Endothelial cell of umbilical vein (primary cell): ENCODE measurements at regions not wholly inside any gene's neighbourhood (a gene's known extent, or its start where the extent isn't known, plus 50 kb on each side); places are given as distances from the start of the nearest gene placed in this dataset.

ENCODE experiments used
- BruUV-seq: library from RNA; stranded (reverse); fragments of 400-500 nt; replicated peaks from 2 replicates; lab custom pipeline; 2021; lab: Mats Ljungman, UMichigan
- CTCF ChIA-PET: fragments of 300-600, 350-600 bp; sonication (Branson Sonifier 250); formaldehyde crosslinking; loops from one replicate; lab custom pipeline; 2021; ENCODE audit warnings: antibody characterized with exemption, inconsistent platforms; lab: Charles Lee
- POLR2A ChIA-PET: fragments of 300-600, 350-600 bp; sonication (Branson Sonifier 250); formaldehyde crosslinking; loops from one replicate; lab custom pipeline; 2021; ENCODE audit warnings: antibody characterized with exemption, inconsistent platforms; lab: Charles Lee
- DNase-seq: peaks from one replicate; pipeline ENCODE4 v3.0.0-alpha.2; 2011; ENCODE audit warnings: low read depth, low spot score
- FAIRE-seq: peaks from 2 replicates; lab custom pipeline; 2011; peaks lifted over from hg19 to GRCh38; lab: Jason Lieb, UNC
- H2AFZ ChIP-seq: 2 replicates; pipeline ENCODE4 v1.6.0; 2012; ENCODE audit warnings: low read depth, low read length, control low read depth, inconsistent platforms
- H3K27ac ChIP-seq: 2 replicates; pipeline ENCODE4 v1.5.1; 2011; ENCODE audit warnings: low read depth, mild to moderate bottlenecking, control low read depth, low read length, moderate library complexity; ENCODE audit not compliant: insufficient read depth
- H3K27me3 ChIP-seq, 2 experiments: 2 replicates each; pipeline versions ENCODE4 v1.6.0 to v1.6.1; 2011; ENCODE audit warnings: low read length in 2 of 2, mixed read lengths in 1 of 2; ENCODE audit not compliant: control insufficient read depth in 2 of 2, insufficient read depth in 2 of 2
- H3K36me3 ChIP-seq, 2 experiments: 2 replicates in 1 of 2; 3 replicates in 1 of 2; pipeline ENCODE4 v1.5.1; 2011; ENCODE audit warnings: low read length in 2 of 2, mild to moderate bottlenecking in 1 of 2, moderate library complexity in 1 of 2; ENCODE audit not compliant: control insufficient read depth in 2 of 2, insufficient read depth in 2 of 2; ENCODE audit errors: extremely low read depth in 1 of 2
- H3K4me1 ChIP-seq: 3 replicates; pipeline ENCODE4 v1.5.1; 2011; ENCODE audit warnings: mild to moderate bottlenecking, low read length; ENCODE audit not compliant: control insufficient read depth, insufficient read depth; ENCODE audit errors: extremely low read depth
- H3K4me2 ChIP-seq: 2 replicates; pipeline ENCODE4 v1.6.1; 2011; ENCODE audit warnings: low read length, control low read depth, mixed read lengths; ENCODE audit not compliant: insufficient read depth
- H3K4me3 ChIP-seq, 3 experiments: fragments of 200-600 bp in 1 of 3; sonication (generic), shearing (Covaris generic) in 1 of 3; replicated peaks in 1 of 3; 2 replicates each; pipeline ENCODE4 v1.5.1; 2011 to 2016; ENCODE audit warnings: control low read depth in 3 of 3, low read length in 3 of 3, mild to moderate bottlenecking in 2 of 3, inconsistent platforms in 1 of 3, low read depth in 1 of 3, moderate library complexity in 1 of 3; ENCODE audit not compliant: insufficient read depth in 1 of 3
- H3K79me2 ChIP-seq: 2 replicates; pipeline ENCODE4 v1.6.0; 2012; ENCODE audit warnings: low read length, inconsistent platforms; ENCODE audit not compliant: control insufficient read depth, insufficient read depth
- H3K9ac ChIP-seq: replicated peaks from 2 replicates; pipeline ENCODE3; 2011; ENCODE audit warnings: low read length, control low read depth; ENCODE audit not compliant: insufficient read depth; ENCODE audit errors: extremely low read depth
- H3K9me1 ChIP-seq: replicated peaks from 3 replicates; pipeline ENCODE4 v1.6.0; 2011; ENCODE audit warnings: mild to moderate bottlenecking, low read length; ENCODE audit not compliant: control insufficient read depth, insufficient read depth; ENCODE audit errors: extremely low read depth
- H3K9me3 ChIP-seq: replicated peaks from 2 replicates; pipeline ENCODE4 v1.5.1; 2012; ENCODE audit warnings: low read length, inconsistent platforms; ENCODE audit not compliant: control insufficient read depth, insufficient read depth
- H4K20me1 ChIP-seq: replicated peaks from 2 replicates; pipeline ENCODE3; 2011; ENCODE audit warnings: mild to moderate bottlenecking, low read length; ENCODE audit not compliant: control insufficient read depth, insufficient read depth; ENCODE audit errors: extremely low read depth
- EZH2 ChIP-seq: IDR thresholded peaks from 2 replicates; pipeline ENCODE4 v1.6.1; 2012; ENCODE audit warnings: borderline replicate concordance, low read depth, mild to moderate bottlenecking, moderate library complexity, low read length, inconsistent platforms; ENCODE audit not compliant: severe bottlenecking
- FOS ChIP-seq: IDR thresholded peaks from 2 replicates; pipeline ENCODE4 v1.6.1; 2011; ENCODE audit warnings: mild to moderate bottlenecking, low read length, moderate library complexity, borderline replicate concordance; ENCODE audit not compliant: insufficient read depth
- GATA2 ChIP-seq: IDR thresholded peaks from 2 replicates; pipeline ENCODE4 v1.7.0; 2011; ENCODE audit warnings: low read depth, mild to moderate bottlenecking, moderate library complexity, mixed read lengths, low read length; ENCODE audit not compliant: insufficient read length, insufficient read depth
- JUN ChIP-seq: IDR thresholded peaks from 2 replicates; pipeline ENCODE4 v1.6.1; 2011; ENCODE audit warnings: borderline replicate concordance, low read depth; ENCODE audit not compliant: insufficient read length, insufficient read depth
- MAX ChIP-seq: IDR thresholded peaks from 2 replicates; pipeline ENCODE4 v1.6.1; 2011; ENCODE audit not compliant: insufficient read depth, insufficient read length
- MYC ChIP-seq: IDR thresholded peaks from one replicate; pipeline ENCODE4 v1.6.1; 2011; ENCODE audit warnings: mild to moderate bottlenecking, low read depth, low read length
- POLR2A ChIP-seq: IDR thresholded peaks from 2 replicates; pipeline ENCODE4 v1.6.1; 2012; ENCODE audit warnings: low read depth, mild to moderate bottlenecking, control low read depth, low read length
- POLR2AphosphoS5 ChIP-seq: IDR thresholded peaks from 2 replicates; pipeline ENCODE4 v1.6.1; 2012; ENCODE audit warnings: low read depth, mild to moderate bottlenecking, control low read depth, low read length, moderate library complexity; ENCODE audit not compliant: insufficient read depth
- dilution Hi-C: fragments of 300-500 bp; cut with MboI; formaldehyde crosslinking; loops from one replicate; pipeline ENCODE4 v1.15.0; 2019; ENCODE audit warnings: low sequenced_read_pairs; ENCODE audit not compliant: extremely low pct_ligation_motif_present
- intact Hi-C: fragments of 100-400 bp; cut with micrococcal nuclease; formaldehyde crosslinking; loops from one replicate; pipeline ENCODE4 v1.10.0; 2022
- TF ChIP-seq, protein P1 (sequence below), 2 donors: IDR thresholded peaks; 1 replicate in 1 of 2; 2 replicates in 1 of 2; pipeline ENCODE4 v1.5.1; 2011; ENCODE audit warnings: low read length in 2 of 2, mild to moderate bottlenecking in 2 of 2, moderate library complexity in 2 of 2, control low read depth in 1 of 2, inconsistent platforms in 1 of 2, low read depth in 1 of 2; ENCODE audit not compliant: insufficient read depth in 1 of 2; ENCODE audit errors: extremely low read depth in 1 of 2

DNA sequence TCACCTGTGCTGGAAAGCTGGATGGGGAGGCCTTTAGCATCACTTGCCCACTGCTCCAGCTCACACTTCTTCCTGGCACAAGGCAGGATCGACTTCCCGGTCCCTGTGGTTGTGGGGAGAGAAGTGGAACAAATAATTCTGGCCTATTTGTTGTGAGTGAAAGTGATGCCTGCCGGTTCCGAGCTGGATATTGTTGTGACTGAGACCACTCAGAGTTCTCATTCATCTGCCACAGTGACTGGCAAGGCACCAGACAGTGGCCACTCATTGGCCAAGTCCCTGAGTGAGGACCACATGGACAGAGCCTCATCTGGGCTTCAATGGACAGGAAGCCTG is 191.9 kb downstream of the PTPRU start:
- BruUV-seq = no TSS peak
- Histone ChIP-seq H3K9me3 (no peaks in the 10 kb centered on the region), H3K79me2 (no peaks in the 10 kb centered on the region), H3K4me3 (no peak overlapping the region), H4K20me1 (no peaks in the 10 kb centered on the region), H3K36me3 (no peaks in the 10 kb centered on the region), H3K4me2 (no peak overlapping the region), H2AFZ (no peak overlapping the region), H3K27me3 (no peaks in the 10 kb centered on the region), H3K9ac (no peak overlapping the region), H3K9me1 (no peaks in the 10 kb centered on the region), H3K27ac (no peak overlapping the region), H3K4me1 (no peaks in the 10 kb centered on the region)
- no peak for DNase-seq
- FAIRE-seq = no peak
- ChIA-PET POLR2A (no interaction called here), CTCF (no interaction called here)
- intact Hi-C loops = no loop called here
- TF ChIP-seq POLR2A (no peak), MAX (no peak), POLR2AphosphoS5 (no peak), JUN (no peak), EZH2 (no peak), GATA2 (no peak), FOS (no peak), MYC (no peak)
- TF ChIP-seq, protein P1, sequence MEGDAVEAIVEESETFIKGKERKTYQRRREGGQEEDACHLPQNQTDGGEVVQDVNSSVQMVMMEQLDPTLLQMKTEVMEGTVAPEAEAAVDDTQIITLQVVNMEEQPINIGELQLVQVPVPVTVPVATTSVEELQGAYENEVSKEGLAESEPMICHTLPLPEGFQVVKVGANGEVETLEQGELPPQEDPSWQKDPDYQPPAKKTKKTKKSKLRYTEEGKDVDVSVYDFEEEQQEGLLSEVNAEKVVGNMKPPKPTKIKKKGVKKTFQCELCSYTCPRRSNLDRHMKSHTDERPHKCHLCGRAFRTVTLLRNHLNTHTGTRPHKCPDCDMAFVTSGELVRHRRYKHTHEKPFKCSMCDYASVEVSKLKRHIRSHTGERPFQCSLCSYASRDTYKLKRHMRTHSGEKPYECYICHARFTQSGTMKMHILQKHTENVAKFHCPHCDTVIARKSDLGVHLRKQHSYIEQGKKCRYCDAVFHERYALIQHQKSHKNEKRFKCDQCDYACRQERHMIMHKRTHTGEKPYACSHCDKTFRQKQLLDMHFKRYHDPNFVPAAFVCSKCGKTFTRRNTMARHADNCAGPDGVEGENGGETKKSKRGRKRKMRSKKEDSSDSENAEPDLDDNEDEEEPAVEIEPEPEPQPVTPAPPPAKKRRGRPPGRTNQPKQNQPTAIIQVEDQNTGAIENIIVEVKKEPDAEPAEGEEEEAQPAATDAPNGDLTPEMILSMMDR (IDR thresholded peaks at IDR 0.05; ENCODE audit: extremely low read depth in 1 of 2, insufficient read depth in 1 of 2, low read depth in 1 of 2, low read length in 2 of 2) = no peak
- dilution Hi-C loops = no loop called here
